Lung (tissue), 11 donors: ENCODE measurements at regions not wholly inside any gene's neighbourhood (a gene's known extent, or its start where the extent isn't known, plus 50 kb on each side); places are given as distances from the start of the nearest gene placed in this dataset.

Experiments
- ATAC-seq: fragments of 200-7000 bp; cut with Tn5 transposase; one replicate; pipeline ENCODE4 v1.9.1; 2020; ENCODE audit warnings: moderate number of reproducible peaks; ENCODE audit not compliant: insufficient read depth, low FRiP score
- DNase-seq, 3 donors: peaks; one replicate each; pipeline ENCODE4 v3.0.0-alpha.2; 2013 to 2017
- H3K27ac ChIP-seq, 2 donors: one replicate each; pipeline ENCODE4 v1.5.1; 2013; ENCODE audit warnings: mild to moderate bottlenecking in 2 of 2, moderate library complexity in 2 of 2, control low read depth in 1 of 2, inconsistent platforms in 1 of 2, low read depth in 1 of 2, low read length in 1 of 2
- H3K27me3 ChIP-seq, 3 donors: one replicate each; pipeline ENCODE4 v1.5.1; 2013; ENCODE audit warnings: low read length in 2 of 3; ENCODE audit not compliant: control insufficient read depth in 3 of 3, insufficient read depth in 3 of 3
- H3K36me3 ChIP-seq, 4 donors: one replicate each; pipeline ENCODE4 v1.5.1; 2013; ENCODE audit warnings: low read length in 4 of 4, mild to moderate bottlenecking in 1 of 4, moderate library complexity in 1 of 4; ENCODE audit not compliant: control insufficient read depth in 4 of 4, insufficient read depth in 4 of 4
- H3K4me1 ChIP-seq, 5 donors: one replicate each; pipeline ENCODE4 v1.5.1; 2013; ENCODE audit warnings: low read length in 5 of 5, mild to moderate bottlenecking in 2 of 5, moderate library complexity in 1 of 5; ENCODE audit not compliant: control insufficient read depth in 5 of 5, insufficient read depth in 5 of 5
- H3K4me3 ChIP-seq: one replicate; pipeline ENCODE4 v1.5.1; 2013; ENCODE audit warnings: mild to moderate bottlenecking, control low read depth, moderate library complexity
- H3K9ac ChIP-seq, 2 donors: one replicate each; pipeline ENCODE4 v1.5.1; 2013; ENCODE audit warnings: low read length in 2 of 2, control low read depth in 1 of 2; ENCODE audit not compliant: insufficient read depth in 1 of 2
- H3K9me3 ChIP-seq, 4 donors: one replicate each; pipeline ENCODE4 v1.5.1; 2013; ENCODE audit warnings: low read length in 3 of 4, mild to moderate bottlenecking in 1 of 4, moderate library complexity in 1 of 4; ENCODE audit not compliant: control insufficient read depth in 4 of 4, insufficient read depth in 3 of 4
- WGBS, 2 donors: extraction: QIAGEN DNeasy Blood & Tissue Kit; methylation state at CpG; one replicate each; pipeline ENCODE4 v1.1.7; 2013; 5-methylcytosine and 5-hydroxymethylcytosine counted together
- TF ChIP-seq, protein P1 (sequence below): IDR thresholded peaks from 2 replicates; pipeline ENCODE4 v1.5.1; 2012; ENCODE audit warnings: mild to moderate bottlenecking; ENCODE audit errors: control extremely low read depth, extremely low read depth
- donor health status: control.
- donor health status: control.
- donor health status: Bipolar disorder and iron deficiency.
- donor health status: healthy.
- donor health status: DM: yes; HTN: yes; CAD: no.

DNA sequence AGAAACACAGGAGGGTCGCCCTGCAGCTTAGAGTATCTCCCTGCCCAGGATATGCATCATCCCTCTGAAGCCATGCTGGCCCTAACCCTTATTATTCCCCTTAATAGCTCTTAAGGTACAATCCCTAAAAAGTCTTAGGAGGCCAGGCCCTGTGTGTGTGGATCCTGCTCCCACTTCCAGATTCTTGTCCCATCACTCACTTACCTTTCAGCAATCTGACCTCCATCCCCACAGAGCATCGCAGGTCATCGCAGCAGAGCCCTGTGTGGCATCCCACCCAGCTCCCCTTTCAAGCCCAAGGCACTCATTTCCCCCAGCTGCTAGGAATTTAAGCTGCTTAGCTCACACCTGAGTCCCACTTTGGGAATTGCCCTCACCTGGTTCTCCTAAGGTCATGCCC lies 223.8 kb upstream of the SMLR1 start:
- Histone ChIP-seq H3K4me3 (no peak overlapping the region), H3K36me3 (no peaks in the 10 kb centered on the region), H3K27me3 (no peaks in the 10 kb centered on the region), H3K9ac (no peak overlapping the region), H3K9me3 (no peaks in the 10 kb centered on the region), H3K4me1 (no peaks in the 10 kb centered on the region), H3K27ac (no peak overlapping the region)
- TF ChIP-seq, protein P1, sequence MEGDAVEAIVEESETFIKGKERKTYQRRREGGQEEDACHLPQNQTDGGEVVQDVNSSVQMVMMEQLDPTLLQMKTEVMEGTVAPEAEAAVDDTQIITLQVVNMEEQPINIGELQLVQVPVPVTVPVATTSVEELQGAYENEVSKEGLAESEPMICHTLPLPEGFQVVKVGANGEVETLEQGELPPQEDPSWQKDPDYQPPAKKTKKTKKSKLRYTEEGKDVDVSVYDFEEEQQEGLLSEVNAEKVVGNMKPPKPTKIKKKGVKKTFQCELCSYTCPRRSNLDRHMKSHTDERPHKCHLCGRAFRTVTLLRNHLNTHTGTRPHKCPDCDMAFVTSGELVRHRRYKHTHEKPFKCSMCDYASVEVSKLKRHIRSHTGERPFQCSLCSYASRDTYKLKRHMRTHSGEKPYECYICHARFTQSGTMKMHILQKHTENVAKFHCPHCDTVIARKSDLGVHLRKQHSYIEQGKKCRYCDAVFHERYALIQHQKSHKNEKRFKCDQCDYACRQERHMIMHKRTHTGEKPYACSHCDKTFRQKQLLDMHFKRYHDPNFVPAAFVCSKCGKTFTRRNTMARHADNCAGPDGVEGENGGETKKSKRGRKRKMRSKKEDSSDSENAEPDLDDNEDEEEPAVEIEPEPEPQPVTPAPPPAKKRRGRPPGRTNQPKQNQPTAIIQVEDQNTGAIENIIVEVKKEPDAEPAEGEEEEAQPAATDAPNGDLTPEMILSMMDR = no peak
- 83 to 95% methylated on average over 3 of the region's 3 CpGs for WGBS, 2 donors
- no peak for ATAC-seq
- DNase-seq = no peak

DNA sequence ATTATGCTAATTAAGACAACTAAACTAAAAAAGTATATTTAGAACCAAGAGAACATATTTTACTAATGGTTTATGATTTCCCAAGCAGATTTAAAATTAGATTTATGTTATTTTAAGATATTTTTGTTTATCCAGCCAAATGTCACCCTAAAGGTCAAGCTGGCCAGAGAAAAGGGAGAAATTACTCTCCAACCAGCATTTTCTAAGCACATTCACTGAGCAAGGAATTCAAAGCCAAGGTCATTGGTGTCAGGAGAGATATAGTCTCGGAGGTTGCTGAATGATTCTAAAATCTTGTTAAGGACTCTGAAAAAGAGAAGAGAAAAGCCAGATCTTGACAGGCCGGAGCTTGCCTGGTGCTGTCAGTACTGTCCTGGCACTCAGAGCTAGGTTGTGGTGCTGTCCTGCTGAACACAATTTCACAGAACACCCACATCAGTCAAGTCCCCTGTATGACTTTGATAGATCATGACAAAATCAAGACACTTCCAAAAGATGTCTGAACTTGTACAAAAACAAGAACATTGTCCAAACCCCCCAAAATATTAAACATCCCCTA lies 222.3 kb upstream of the SMLR1 start:
- H3K4me1 ChIP-seq = no peaks in the 10 kb centered on the region
- no peaks in the 10 kb centered on the region for H3K36me3 ChIP-seq
- no peaks in the 10 kb centered on the region for H3K27me3 ChIP-seq
- TF ChIP-seq, protein P1 = no peak
- H3K27ac ChIP-seq = no peak overlapping the region
- H3K9me3 ChIP-seq = no peaks in the 10 kb centered on the region
- DNase-seq (peak in 1 of 3 donors; percentile 0), ATAC-seq (no peak)
- H3K4me3 ChIP-seq = no peak overlapping the region
- H3K9ac ChIP-seq = no peak overlapping the region
- 71 to 84% methylated on average over 2 of the region's 2 CpGs for WGBS, 2 donors

DNA sequence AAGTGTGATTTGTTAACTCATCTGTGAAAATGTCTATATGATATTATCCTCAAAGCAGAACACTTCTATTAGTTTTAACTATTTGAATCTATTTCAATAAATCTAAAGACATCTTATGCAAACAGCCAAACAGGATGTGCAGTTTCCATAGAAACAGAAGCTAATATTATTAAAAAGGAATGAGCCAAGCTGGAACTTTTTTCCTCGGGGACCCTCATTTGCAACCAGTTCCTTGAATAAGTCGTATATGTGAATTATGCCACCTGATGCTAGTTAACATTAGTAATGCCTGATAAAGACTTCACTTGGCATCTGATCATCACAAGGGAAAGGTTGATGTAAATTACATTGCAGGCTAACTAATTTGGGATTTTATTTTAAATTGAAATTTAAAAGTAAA lies 216.9 kb upstream of the SMLR1 start:
- H3K27ac ChIP-seq = no peak overlapping the region
- TF ChIP-seq, protein P1 = no peak
- 70 to 91% methylated on average over 2 of the region's 2 CpGs for WGBS, 2 donors
- H3K9ac ChIP-seq = no peak overlapping the region
- no peaks in the 10 kb centered on the region for H3K36me3 ChIP-seq
- H3K4me1 ChIP-seq = no peaks in the 10 kb centered on the region
- ATAC-seq (no peak), DNase-seq (peak in 1 of 3 donors; percentile 25)
- H3K4me3 ChIP-seq = no peak overlapping the region
- no peaks in the 10 kb centered on the region for H3K27me3 ChIP-seq
- no peaks in the 10 kb centered on the region for H3K9me3 ChIP-seq

DNA sequence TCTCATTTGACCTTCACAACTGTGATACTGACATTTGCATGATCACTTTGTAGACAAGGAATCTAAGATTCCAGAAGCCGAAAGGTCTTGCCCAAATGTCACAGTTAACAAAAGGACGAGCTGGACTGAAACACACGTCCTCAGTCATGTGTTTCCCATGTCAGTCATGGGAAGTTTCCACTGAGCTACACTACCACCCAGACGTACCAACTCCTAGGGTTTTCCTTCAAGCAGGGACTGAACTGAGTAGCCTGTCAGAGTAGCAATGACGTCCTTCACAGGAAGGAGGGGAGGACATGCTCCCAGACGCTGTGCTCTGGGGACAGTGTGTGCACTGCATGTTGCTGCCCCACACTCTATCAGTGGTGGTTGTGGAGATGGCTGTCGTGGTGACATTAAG lies 215.8 kb upstream of the SMLR1 start:
- Histone ChIP-seq H3K9ac (no peak overlapping the region), H3K27ac (no peak overlapping the region), H3K27me3 (no peaks in the 10 kb centered on the region), H3K4me3 (no peak overlapping the region), H3K9me3 (no peaks in the 10 kb centered on the region), H3K4me1 (no peaks in the 10 kb centered on the region), H3K36me3 (no peaks in the 10 kb centered on the region)
- TF ChIP-seq, protein P1 = no peak
- no peak for ATAC-seq
- 70 to 85% methylated on average over 6 to 7 of the region's 7 CpGs for WGBS, 2 donors
- peak in 1 of 3 donors; percentile 0 for DNase-seq
